ENCODE measurements at regions not wholly inside any gene's neighbourhood (a gene's known extent, or its start where the extent isn't known, plus 50 kb on each side); places are given as distances from the start of the nearest gene placed in this dataset.

DNA sequence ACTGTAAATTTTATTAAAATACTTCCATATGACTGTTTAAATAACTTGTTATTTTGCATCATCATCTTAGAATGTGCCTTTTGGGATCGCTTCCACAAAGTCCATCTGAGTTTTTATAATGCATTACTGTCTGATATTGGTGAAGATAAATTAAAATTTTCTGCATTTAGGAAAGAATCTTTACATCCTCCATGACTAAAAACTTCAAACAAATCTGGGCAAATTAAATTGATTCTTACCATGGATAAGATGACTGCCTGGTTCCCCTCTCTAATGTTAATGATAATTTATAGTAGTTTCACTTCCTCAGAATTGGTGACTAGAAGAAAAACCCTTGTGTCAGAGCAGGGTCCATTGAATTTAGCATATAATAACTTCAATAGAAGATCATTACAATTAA, 94.7 kb upstream of the SLC38A4 start:
- intact Hi-C loops (cut with DNase I; ENCODE audit: low total_unique reads): loop anchor here (10.0 kb wide), 1 partner anchor 796 kb away; no protein-coding TSS in a partner anchor
- no peak for DNase-seq (ENCODE audit: low spot score in 2 of 2)
- 75 to 85% methylated on average over 1 of the region's 1 CpG for WGBS, 2 donors
- no peak for TF ChIP-seq POLR2A (IDR thresholded peaks at IDR 0.05)
- TF ChIP-seq, protein P1, sequence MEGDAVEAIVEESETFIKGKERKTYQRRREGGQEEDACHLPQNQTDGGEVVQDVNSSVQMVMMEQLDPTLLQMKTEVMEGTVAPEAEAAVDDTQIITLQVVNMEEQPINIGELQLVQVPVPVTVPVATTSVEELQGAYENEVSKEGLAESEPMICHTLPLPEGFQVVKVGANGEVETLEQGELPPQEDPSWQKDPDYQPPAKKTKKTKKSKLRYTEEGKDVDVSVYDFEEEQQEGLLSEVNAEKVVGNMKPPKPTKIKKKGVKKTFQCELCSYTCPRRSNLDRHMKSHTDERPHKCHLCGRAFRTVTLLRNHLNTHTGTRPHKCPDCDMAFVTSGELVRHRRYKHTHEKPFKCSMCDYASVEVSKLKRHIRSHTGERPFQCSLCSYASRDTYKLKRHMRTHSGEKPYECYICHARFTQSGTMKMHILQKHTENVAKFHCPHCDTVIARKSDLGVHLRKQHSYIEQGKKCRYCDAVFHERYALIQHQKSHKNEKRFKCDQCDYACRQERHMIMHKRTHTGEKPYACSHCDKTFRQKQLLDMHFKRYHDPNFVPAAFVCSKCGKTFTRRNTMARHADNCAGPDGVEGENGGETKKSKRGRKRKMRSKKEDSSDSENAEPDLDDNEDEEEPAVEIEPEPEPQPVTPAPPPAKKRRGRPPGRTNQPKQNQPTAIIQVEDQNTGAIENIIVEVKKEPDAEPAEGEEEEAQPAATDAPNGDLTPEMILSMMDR (IDR thresholded peaks at IDR 0.05): no peak
- no peak overlapping the region for H3K4me3 ChIP-seq (ENCODE audit: low read depth, poor library complexity, severe bottlenecking)

DNA sequence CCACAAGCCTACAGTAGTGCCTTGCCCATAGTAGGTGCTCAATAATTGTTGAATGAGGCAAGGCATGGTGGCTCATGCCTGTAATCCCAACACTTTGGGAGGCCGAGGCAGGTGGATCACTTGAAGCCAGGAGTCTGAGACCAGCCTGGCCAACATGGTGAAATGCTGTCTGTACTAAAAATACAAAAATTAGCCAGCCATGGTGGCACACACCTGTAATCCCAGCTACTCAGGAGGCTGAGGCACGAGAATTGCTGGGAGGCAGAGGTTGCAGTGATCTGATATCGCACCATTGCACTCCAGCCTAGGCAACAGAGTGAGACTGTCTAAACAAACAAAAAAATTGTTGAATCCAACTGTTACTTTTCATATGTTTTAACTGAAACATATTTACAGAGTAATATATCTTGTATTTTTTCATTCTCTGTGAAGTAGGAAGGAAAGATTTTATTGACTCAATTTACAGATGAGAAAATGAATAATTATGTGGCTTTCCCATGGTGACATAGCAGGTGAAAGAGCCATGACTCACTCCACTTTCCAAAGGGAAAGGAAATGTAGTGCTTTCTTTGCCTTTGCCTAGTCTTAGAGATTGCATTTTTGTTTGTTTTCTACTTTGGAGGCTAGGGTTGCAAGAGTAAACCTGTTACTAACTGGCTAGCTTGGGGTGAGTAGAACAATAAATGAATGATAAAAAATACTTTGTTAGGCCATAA, 95.4 kb upstream of the SLC38A4 start:
- no peak overlapping the region for H3K4me3 ChIP-seq (ENCODE audit: low read depth, poor library complexity, severe bottlenecking)
- TF ChIP-seq, protein P1 (IDR thresholded peaks at IDR 0.05): no peak
- no peak for TF ChIP-seq POLR2A (IDR thresholded peaks at IDR 0.05)
- WGBS, 2 donors: 90 to 93% methylated on average over 3 of the region's 3 CpGs
- intact Hi-C loops (cut with DNase I; ENCODE audit: low total_unique reads): loop anchor here (10.0 kb wide), 1 partner anchor 796 kb away; no protein-coding TSS in a partner anchor
- no peak for DNase-seq (ENCODE audit: low spot score in 2 of 2)

DNA sequence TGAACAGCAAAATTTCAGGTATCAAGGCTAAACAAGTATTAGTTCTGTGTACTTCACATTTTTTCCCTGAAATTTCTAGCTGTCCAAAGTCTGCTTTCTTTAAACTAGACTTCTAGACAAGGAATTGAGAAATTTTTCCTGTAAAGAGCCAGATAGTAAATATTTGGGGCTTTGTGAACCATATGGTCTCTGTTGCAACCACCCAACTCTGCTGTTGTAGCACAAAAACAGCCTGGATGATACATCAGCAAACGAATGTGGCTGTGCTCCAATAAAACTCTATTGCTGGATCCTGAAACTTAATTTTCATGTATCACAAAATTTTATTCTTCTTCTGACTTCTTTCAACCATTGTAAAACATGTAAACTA, 96.0 kb upstream of the SLC38A4 start:
- intact Hi-C loops (cut with DNase I; ENCODE audit: low total_unique reads): loop anchor here (10.0 kb wide), 1 partner anchor 797 kb away; no protein-coding TSS in a partner anchor
- DNase-seq (ENCODE audit: low spot score in 2 of 2): no peak
- no peak for TF ChIP-seq POLR2A (IDR thresholded peaks at IDR 0.05)
- TF ChIP-seq, protein P1 (IDR thresholded peaks at IDR 0.05): no peak
- no peak overlapping the region for H3K4me3 ChIP-seq (ENCODE audit: low read depth, poor library complexity, severe bottlenecking)
- WGBS, 2 donors: 61 to 62% methylated on average over 1 of the region's 1 CpG

DNA sequence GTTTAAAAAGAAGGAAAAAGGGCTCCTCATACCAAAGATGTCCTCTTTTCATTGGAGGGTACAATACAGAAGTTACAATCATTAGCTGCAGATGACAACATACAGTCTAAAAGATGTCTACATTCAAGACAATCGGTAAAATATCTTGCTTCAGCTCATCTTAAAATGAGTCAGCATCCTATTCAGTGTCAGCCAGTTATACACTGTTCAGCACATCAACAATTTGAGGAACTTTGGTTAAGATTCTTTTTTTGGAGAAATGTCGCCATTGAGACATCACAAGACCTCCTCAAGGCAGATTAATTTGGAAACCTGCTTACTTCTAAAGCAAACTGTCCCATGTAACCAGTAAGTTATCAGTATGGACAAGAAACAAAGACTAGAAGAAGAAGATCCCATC, 100.7 kb upstream of the SLC38A4 start:
- intact Hi-C loops (cut with DNase I; ENCODE audit: low total_unique reads): loop anchor here (10.0 kb wide), 1 partner anchor 802 kb away; no protein-coding TSS in a partner anchor
- no peak for TF ChIP-seq POLR2A (IDR thresholded peaks at IDR 0.05)
- TF ChIP-seq, protein P1 (IDR thresholded peaks at IDR 0.05): no peak
- WGBS, 2 donors: 89 to 91% methylated on average over 2 of the region's 2 CpGs
- H3K4me3 ChIP-seq (ENCODE audit: low read depth, poor library complexity, severe bottlenecking): no peak overlapping the region
- DNase-seq (ENCODE audit: low spot score in 2 of 2): no peak

DNA sequence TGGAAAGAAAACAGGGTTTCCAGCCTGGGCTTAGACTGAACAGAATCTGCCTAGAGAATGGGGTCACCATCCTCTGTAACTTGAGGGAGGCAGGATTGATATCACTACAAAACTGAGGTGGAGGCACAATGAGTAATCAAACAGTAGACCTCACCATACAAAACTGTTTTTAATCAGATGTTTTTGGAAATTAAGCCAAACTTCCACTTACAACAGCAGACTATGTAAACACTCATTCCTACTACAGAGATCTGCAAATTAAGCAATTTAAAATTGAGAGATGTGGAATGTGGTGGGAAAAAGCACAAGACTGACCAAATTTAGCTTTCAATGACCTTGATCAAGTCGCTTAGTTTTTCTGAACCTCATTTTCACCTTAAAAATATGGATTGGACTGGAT, 104.3 kb upstream of the SLC38A4 start:
- no peak for DNase-seq (ENCODE audit: low spot score in 2 of 2)
- intact Hi-C loops (cut with DNase I; ENCODE audit: low total_unique reads): loop anchor here (5.0 kb wide), 1 partner anchor 568 kb away; no protein-coding TSS in a partner anchor
- WGBS, 2 donors: 90 to 91% methylated on average over 1 of the region's 1 CpG
- no peak overlapping the region for H3K4me3 ChIP-seq (ENCODE audit: low read depth, poor library complexity, severe bottlenecking)
- TF ChIP-seq, protein P1 (IDR thresholded peaks at IDR 0.05): no peak
- no peak for TF ChIP-seq POLR2A (IDR thresholded peaks at IDR 0.05)
